GM21390 (cell line): ENCODE measurements at regions not wholly inside any gene's neighbourhood (a gene's known extent, or its start where the extent isn't known, plus 50 kb on each side); places are given as distances from the start of the nearest gene placed in this dataset.
"Not testable (repeated sequence)": the region's sequence is repeated elsewhere in the genome, so short reads cannot be mapped to it uniquely, and the experiment has no call there.

Source experiments
- ATAC-seq: cut with Tn5 transposase; IDR thresholded peaks from one replicate; pipeline ENCODE4 v1.9.1; 2021; ENCODE audit not compliant: unreplicated experiment

DNA sequence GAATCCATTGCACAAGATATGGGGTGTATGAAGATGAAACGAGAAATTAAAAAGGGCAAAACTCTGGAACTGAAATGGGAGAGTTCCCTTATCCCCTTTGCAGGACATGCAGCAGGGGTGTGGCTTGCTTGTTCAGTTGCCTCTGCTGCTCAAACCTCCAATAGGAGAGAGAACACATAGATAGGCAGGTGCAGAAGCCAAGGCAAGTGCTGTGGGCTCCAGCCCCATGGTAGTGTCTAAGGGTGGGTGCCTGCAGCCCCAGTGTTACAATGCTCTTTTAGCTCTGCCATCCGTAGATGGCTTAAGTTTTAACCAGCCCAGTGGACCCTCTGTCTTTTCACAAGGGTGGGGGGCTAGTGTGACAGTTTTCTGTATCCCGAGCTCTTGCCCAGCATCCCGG lies 69.7 kb downstream of the CMAS start:
- ATAC-seq: no peak

DNA sequence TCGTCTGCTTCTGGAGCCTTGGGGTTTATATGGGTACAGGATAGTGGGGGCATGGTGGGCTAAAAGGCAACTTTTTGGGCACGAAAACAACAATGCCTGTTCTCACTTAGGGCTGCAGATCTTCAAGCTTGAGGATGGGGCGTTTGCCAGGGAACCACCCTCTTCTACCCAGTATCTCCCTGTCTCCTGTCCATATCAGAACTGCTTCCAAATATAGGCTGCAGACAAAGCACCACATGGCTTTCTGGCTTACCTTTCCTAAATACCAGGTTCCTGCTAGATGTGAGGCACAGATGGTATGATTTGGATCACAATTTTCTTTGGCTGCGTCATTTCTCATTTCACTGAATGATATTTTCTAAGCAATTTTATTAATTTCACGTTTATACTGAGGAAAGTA lies 70.4 kb downstream of the CMAS start:
- ATAC-seq: no peak

DNA sequence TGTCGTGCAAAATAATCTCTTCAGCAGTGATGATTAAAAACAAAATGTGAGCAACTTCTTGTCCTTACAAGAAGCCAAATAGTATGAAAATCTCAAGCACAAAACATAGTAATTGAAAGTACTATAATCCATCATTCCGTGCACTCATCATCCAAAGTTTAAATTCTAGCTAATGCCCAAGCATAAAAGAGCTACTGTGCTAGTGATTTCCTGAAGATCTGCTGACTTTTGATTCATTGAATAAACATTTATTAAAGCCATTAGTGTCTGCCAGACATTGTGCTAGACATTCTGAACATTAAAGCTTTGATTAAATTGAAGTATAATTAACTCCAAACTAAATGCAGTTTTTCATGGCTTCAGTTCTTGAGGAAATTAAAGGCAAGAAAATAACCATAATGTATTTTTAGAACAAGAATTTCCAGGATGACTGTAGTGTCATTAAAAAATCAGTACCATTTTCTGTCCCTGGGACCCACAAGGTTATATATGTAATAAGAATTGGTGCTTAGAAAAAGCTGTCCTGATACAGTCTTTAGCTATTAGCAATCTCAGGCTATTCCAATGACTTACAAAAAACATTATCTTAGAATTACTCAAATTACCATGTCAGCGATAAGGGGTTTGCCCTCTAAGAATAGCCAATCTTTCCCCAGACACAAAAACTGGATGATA lies 71.7 kb downstream of the CMAS start:
- no peak for ATAC-seq

DNA sequence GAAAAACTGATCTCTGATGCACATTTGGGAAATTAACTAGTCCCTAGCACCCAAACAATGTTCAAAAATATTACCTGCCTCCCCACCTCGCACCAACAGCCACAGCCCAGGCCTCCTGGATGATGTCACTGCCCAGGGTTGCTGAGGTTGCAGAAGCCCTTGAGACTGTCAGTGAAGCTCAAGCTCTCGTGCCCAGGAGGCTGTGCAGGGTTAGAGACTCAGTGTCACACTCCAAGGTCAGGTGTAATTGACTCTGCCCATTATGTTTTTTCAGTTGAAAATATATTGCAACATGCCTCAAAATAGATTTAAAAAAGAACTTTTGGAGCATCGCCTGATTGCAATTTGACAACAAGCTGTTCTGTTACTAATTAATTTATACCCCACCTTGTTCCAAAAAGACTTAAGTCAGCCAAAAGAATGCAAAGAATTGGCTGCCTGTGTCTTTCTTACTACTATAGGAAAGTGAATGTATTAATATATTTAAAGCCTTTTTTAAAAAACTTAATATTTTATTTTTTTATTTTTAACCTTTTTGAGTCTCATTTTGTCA lies 72.3 kb downstream of the CMAS start:
- ATAC-seq: no peak

DNA sequence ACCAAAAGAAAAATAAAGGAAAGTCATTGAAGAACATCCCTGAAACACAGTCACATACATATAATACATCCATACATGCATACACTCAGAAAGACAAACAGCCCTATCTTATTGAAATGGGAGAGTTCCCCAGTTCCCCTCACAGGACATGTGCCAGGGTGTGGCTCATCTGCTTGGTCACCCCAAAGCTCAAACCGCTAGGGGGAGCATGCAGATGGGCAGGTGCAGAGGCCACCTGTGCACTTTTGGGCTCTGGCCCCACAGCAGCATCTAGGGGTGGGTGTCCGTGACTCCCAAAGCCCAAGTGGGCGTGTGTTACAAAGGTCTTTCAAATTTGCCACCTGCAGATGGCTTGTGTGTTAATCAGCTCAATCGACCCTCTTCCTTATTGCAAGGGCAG lies 75.2 kb downstream of the CMAS start:
- peak; percentile 61 for ATAC-seq

DNA sequence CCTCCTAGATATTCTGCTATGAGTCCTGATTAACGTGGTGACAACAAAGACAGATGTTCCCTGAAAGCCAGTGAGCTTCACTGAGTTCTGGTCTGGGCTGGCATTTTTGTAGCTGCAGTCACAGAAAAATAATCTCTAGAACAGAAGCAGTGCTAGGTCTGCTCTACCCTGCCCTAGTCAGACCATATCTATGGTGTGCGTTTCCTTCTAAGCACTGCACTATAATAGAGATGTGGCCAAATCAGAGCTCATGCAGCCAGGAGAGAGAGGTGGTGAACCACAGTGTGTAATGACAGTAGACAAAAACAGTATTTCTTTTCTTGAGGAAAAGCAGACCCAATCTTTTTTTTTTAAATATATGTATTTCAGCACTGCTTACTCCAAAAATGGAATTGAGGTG lies 76.3 kb downstream of the CMAS start:
- no peak for ATAC-seq

DNA sequence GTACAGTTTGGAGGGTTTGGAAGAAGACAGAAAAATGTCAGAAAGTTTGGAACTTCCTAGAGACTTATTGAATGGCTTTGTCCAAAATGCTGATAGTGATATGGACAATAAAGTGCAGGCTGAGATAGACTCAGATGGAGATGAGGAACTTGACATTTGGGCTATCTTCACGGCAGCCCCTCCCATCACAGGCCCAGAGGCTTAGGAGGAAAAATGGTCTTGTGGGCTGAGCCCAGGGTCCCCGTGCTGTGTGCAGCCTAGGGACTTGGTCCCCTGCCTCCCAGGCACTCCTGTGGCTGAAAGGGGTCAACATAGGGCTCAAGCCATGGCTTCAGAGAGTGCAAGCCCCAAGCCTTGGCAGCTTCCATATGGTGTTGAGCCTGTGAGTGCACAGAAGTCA lies 79.0 kb downstream of the CMAS start:
- ATAC-seq: no peak

DNA sequence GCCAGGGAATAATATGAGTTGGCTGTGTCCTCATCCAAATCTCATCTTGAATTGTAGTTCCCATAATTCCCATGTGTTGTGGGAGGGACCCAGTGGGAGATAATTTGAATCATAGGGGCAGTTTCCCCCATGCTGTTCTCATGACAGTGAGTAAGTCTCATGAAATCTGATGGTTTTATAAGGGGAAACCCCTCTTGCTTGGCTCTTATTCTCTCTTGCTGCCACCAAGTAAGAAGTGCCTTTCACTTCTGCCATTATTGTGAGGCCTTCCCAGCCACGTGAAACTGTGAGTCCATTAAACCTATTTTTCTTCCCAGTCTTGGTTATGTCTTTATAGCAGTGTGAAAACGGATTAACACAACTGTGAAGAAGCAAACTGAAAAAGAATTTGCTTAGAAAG lies 80.1 kb downstream of the CMAS start:
- ATAC-seq: not testable (repeated sequence)

DNA sequence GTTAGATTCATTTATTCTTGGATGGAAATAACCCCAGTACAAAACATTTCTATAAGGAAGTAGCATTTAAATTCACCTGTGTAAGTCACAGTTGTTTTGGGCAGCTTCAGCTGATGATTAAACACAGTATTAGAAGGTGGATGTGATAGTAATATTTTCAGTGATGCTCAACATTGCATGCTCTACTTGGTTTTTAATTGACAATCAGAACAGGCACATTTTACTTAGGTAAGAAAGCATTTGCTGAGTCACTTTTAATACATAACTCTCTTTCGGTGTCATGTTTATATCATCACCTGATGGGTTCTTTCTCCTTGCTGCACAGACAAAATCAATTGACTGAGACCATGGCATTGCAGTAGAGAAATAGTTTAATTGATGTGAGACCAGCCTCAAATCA lies 80.7 kb downstream of the CMAS start:
- no peak for ATAC-seq

DNA sequence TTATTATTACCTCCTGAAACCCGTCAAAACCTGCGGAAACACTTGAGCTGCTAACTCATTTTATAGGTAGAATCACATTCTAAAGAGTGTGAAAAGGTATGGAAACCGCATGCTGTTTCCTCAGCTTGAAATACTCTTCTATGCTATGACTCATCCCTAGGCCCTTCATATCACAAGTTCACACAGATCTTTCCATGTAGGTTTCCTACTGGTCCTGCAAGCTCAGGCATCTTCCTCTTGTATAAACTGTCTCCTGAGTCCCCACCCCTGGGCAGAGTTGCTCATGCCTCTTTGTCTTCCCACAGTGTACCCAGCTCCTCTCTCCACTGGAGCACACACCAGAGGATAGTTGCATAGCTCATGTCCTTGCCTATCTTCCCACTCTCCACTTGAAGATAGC lies 84.7 kb downstream of the CMAS start:
- ATAC-seq: no peak

DNA sequence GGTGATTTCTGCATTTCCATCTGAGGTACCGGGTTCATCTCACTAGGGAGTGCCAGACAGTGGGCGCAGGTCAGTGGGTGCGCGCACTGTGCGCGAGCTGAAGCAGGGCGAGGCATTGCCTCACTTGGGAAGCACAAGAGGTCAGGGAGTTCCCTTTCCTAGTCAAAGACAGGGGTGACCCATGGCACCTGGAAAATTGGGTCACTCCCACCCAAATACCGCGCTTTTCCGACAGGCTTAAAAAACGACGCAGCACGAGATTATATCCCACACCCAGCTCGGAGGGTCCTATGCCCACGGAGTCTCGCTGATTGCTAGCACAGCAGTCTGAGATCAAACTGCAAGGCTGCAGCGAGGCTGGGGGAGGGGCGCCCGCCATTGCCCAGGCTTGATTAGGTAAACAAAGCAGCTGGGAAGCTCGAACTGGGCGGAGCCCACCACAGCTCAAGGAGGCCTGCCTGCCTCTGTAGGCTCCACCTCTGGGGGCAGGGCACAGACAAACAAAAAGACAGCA lies 90.6 kb downstream of the CMAS start:
- not testable (repeated sequence) for ATAC-seq
